Fibroblast of pulmonary artery (primary cell): ENCODE measurements at regions not wholly inside any gene's neighbourhood (a gene's known extent, or its start where the extent isn't known, plus 50 kb on each side); places are given as distances from the start of the nearest gene placed in this dataset.

Experiments
- DNase-seq: peaks from one replicate; pipeline ENCODE4 v3.0.0-alpha.2; 2010; ENCODE audit warnings: low read depth
- H3K4me3 ChIP-seq: replicated peaks from 2 replicates; pipeline ENCODE4 v1.5.1; 2011; ENCODE audit warnings: low read depth, mild to moderate bottlenecking, control low read depth, low read length, moderate library complexity
- TF ChIP-seq, protein P1 (sequence below): IDR thresholded peaks from 2 replicates; pipeline ENCODE4 v1.5.1; 2011; ENCODE audit warnings: mild to moderate bottlenecking, control low read depth, low read length, inconsistent platforms; ENCODE audit errors: missing control alignments

DNA sequence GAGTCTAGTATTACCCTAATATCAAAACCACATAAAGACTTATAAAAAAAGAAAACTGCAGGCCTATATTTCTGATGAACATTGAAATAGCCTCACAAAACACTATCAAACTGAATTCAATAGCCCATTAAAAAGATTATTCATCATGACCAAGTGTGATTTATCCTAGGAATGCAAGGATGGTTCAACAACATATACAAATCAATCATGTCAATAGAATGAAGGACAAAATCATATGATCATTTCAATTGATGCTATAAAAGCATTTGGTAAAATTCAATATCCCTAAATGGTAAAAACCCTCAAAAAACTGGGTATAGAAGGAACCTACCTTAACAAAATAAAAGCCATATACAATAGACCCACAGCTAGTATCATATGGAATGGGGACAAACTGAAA lies 797.9 kb upstream of the INTU start:
- no peak for DNase-seq
- TF ChIP-seq, protein P1, sequence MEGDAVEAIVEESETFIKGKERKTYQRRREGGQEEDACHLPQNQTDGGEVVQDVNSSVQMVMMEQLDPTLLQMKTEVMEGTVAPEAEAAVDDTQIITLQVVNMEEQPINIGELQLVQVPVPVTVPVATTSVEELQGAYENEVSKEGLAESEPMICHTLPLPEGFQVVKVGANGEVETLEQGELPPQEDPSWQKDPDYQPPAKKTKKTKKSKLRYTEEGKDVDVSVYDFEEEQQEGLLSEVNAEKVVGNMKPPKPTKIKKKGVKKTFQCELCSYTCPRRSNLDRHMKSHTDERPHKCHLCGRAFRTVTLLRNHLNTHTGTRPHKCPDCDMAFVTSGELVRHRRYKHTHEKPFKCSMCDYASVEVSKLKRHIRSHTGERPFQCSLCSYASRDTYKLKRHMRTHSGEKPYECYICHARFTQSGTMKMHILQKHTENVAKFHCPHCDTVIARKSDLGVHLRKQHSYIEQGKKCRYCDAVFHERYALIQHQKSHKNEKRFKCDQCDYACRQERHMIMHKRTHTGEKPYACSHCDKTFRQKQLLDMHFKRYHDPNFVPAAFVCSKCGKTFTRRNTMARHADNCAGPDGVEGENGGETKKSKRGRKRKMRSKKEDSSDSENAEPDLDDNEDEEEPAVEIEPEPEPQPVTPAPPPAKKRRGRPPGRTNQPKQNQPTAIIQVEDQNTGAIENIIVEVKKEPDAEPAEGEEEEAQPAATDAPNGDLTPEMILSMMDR = no peak
- no peak overlapping the region for H3K4me3 ChIP-seq

DNA sequence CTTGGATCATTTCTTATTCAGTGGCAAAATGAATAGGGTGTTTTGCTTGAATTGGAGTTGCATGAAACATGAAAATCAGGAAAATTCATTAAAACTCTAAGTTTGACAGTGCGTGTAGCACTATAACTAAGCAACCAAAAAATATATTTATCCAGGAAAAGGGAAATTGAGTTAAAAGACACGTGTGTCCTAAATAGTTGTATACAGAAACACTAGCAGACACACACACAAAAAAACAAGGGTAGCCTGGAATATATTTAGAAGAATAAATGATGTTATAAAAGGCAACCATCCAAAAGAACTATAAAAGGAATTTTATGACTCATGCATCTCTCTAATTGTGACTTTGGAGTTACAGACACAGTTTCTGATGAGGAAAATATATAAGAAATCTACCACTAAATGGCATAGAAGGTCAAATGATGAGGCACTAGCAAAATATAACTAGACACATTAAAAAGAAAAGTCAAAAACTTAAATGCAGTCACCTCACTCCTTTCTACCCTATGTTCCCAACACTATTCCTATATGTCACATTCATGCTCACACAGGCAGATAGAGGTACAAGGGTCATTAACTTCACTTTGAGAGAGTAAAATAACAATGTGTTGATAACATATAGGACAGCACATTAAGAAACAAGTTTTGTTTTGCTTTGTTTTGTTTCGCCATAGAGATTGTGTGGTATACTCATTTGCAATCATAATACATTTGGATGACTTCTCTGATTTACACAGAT lies 793.6 kb upstream of the INTU start:
- no peak overlapping the region for H3K4me3 ChIP-seq
- TF ChIP-seq, protein P1 = no peak
- DNase-seq = peak; percentile 21

DNA sequence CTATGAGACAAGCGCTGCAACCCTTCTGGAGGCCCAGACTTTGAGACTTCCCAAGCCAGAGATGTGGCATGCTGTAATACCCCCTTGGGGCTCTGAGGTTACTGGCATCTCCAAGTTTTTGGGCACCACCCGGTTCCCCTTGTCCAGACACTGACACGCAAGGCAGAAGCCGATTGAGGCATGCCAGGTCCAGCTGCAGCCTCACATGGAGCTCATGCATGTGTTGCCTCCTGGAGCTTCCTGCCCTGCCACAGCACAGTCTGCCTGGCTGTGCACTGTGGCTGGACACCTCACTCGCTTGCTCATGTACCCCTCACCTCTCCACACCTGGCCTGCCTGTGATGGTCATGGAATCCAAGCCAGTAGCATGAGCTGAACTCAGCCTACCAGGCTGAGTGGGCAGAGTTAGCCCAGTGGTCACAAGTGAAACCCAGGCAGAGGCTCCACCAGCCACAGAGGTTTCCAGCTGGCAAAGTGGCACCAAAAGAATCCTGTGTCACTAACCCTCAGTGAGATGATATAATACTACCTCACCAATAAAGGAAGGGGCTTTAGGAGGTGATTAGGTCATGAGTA lies 789.2 kb upstream of the INTU start:
- H3K4me3 ChIP-seq = no peak overlapping the region
- TF ChIP-seq, protein P1 = no peak
- no peak for DNase-seq

DNA sequence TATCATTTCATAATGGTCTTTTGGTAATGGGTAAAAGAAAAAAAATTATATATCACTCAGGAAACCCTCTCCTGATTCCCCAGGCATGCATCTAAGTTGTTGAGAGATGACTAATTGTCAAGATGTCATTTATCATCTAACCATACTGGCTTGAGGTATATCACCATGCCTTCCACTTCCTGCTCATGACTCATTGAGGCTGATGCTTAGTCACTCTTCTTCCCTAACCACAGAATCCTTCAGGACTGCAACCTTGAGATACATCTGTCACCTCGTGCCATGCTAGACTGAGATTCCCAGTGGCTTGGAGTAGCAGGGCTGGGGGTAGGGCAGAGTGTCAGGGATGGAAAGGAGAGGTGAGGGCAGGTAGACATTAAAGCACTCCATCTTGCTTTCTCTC lies 782.5 kb upstream of the INTU start:
- peak; percentile 89 for DNase-seq
- TF ChIP-seq, protein P1 = no peak
- H3K4me3 ChIP-seq = no peak overlapping the region

DNA sequence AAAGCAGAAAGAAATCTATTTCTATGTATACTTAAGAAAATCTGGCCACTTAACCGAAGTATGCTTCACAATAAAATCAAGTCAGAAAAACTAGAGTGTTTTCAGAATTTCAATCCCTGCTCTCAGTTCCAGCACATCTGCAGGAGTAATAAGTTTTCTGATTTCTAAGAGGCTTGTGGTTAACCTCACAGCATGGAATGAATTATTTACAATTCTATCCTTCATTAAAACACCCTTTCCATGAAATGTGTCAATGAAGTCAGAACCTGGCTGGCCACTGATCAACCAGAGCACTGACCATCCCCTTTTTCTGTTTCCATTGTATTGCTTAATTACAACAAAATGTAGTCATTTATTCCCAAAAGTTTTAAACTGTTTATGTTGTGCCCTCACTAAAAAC lies 781.4 kb upstream of the INTU start:
- DNase-seq = no peak
- TF ChIP-seq, protein P1 = no peak
- no peak overlapping the region for H3K4me3 ChIP-seq

DNA sequence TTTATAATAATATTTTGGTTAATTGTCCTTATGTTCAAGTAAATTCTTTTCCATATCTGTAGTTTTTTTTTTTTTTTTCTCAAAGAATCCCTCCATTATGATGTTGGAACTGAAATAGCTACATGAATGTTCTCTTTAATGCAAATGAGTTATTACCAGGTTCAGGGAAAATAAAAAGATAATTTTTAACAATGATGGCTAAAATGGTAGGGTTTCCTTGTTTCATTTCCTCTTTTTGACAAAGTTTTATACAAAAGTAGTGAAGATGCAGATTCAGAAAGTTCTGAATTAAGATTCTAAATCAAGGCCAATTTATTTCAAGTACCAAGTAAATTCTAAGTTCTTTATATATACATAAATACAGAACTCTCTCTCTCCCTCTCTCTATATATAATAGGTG lies 779.0 kb upstream of the INTU start:
- no peak for DNase-seq
- TF ChIP-seq, protein P1 = no peak
- H3K4me3 ChIP-seq = no peak overlapping the region

DNA sequence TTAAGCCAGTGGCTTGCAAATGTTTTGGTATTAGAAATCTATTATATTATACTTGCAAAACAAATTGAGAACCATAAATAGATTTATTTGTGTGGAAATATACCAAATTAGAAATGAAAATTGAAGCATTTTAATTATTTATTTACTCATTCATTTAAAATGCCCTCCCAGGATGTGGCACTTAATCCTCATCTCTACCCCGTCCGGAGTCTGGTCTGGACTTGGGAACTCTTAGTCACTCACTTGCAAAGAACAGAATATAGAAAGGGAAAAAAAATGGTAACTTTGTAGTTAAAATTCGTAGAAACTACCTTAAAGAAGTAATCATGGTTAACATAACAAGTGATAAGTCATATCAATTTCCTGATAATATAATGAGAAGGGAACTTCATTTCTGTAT lies 775.9 kb upstream of the INTU start:
- TF ChIP-seq, protein P1 = no peak
- DNase-seq = no peak
- no peak overlapping the region for H3K4me3 ChIP-seq
